ENCODE measurements at regions not wholly inside any gene's neighbourhood (a gene's known extent, or its start where the extent isn't known, plus 50 kb on each side); places are given as distances from the start of the nearest gene placed in this dataset.
"Not testable (repeated sequence)": the region's sequence is repeated elsewhere in the genome, so short reads cannot be mapped to it uniquely, and the experiment has no call there.

- H4K20me1 ChIP-seq (ENCODE audit: insufficient read depth, low read length), result no peaks in the 10 kb centered on the region
- no peak for DNase-seq (ENCODE audit: low spot score)
- ChIA-PET CTCF (ENCODE audit: unreplicated experiment) (no interaction called here), POLR2A (interaction anchor here (0.7 kb wide), 1 partner anchor 39 kb away, joined by 4 read pairs; no protein-coding TSS in a partner anchor)
- TF ChIP-seq CTCF (conservative IDR thresholded peaks at IDR 0.05; ENCODE audit: low read length) (no peak), EZH2phosphoT487 (IDR thresholded peaks at IDR 0.05; ENCODE audit: borderline replicate concordance, low read depth, low read length) (no peak)
- H3K79me2 ChIP-seq (ENCODE audit: insufficient read depth, low read depth, low read length), result no peaks in the 10 kb centered on the region
- H2AFZ ChIP-seq (ENCODE audit: low read length), result no peak overlapping the region
- H3K9me3 ChIP-seq (ENCODE audit: low read length), result no peaks in the 10 kb centered on the region
- H3K27ac ChIP-seq (ENCODE audit: low read depth, low read length, poor library complexity, severe bottlenecking), result no peak overlapping the region
- no TSS peak for BruUV-seq (replicated peaks)
- H3K36me3 ChIP-seq (ENCODE audit: insufficient read depth, low read length), result no peaks in the 10 kb centered on the region
- no peak overlapping the region for H3K4me2 ChIP-seq (ENCODE audit: low read length)
- H3K9me2 ChIP-seq (ENCODE audit: insufficient read depth, low read length), result no peaks in the 10 kb centered on the region
- H3K4me1 ChIP-seq (ENCODE audit: insufficient read depth, low read length, poor library complexity, severe bottlenecking), result no peaks in the 10 kb centered on the region
- intact Hi-C loops (cut with micrococcal nuclease; ENCODE audit: unreplicated experiment), result no loop called here
- no peak overlapping the region for H3K4me3 ChIP-seq (ENCODE audit: low read depth, low read length, poor library complexity, severe bottlenecking)
These were observed 806.4 kb downstream of the TRIB2 start for GRCh38 chr2:13522917-13523821.

- H3K4me3 ChIP-seq (ENCODE audit: low read depth, low read length, poor library complexity, severe bottlenecking), result no peak overlapping the region
- ChIA-PET CTCF (ENCODE audit: unreplicated experiment) (no interaction called here), POLR2A (interaction anchor here (0.6 kb wide), 1 partner anchor 51 kb away, joined by 3 read pairs; no protein-coding TSS in a partner anchor)
- no peak overlapping the region for H3K27ac ChIP-seq (ENCODE audit: low read depth, low read length, poor library complexity, severe bottlenecking)
- H3K4me2 ChIP-seq (ENCODE audit: low read length), result no peak overlapping the region
- H3K9me2 ChIP-seq (ENCODE audit: insufficient read depth, low read length), result no peaks in the 10 kb centered on the region
- no peaks in the 10 kb centered on the region for H3K36me3 ChIP-seq (ENCODE audit: insufficient read depth, low read length)
- no peaks in the 10 kb centered on the region for H3K9me3 ChIP-seq (ENCODE audit: low read length)
- DNase-seq (ENCODE audit: low spot score), result no peak
- no peaks in the 10 kb centered on the region for H3K79me2 ChIP-seq (ENCODE audit: insufficient read depth, low read depth, low read length)
- no peak overlapping the region for H2AFZ ChIP-seq (ENCODE audit: low read length)
- intact Hi-C loops (cut with micrococcal nuclease; ENCODE audit: unreplicated experiment), result no loop called here
- H3K4me1 ChIP-seq (ENCODE audit: insufficient read depth, low read length, poor library complexity, severe bottlenecking), result no peaks in the 10 kb centered on the region
- H4K20me1 ChIP-seq (ENCODE audit: insufficient read depth, low read length), result no peaks in the 10 kb centered on the region
- no peak for TF ChIP-seq CTCF (conservative IDR thresholded peaks at IDR 0.05; ENCODE audit: low read length)
- no peak for TF ChIP-seq EZH2phosphoT487 (IDR thresholded peaks at IDR 0.05; ENCODE audit: borderline replicate concordance, low read depth, low read length)
- no TSS peak for BruUV-seq (replicated peaks)
These were observed 807.8 kb downstream of the TRIB2 start for GRCh38 chr2:13524492-13524891.

GRCh38 chr2:13531735-13532410 lies 815.1 kb downstream of the TRIB2 start:
- CTCF ChIA-PET (ENCODE audit: unreplicated experiment); H3K4me2 ChIP-seq (ENCODE audit: low read length); H3K9me2 ChIP-seq (ENCODE audit: insufficient read depth, low read length); H4K20me1 ChIP-seq (ENCODE audit: insufficient read depth, low read length); H3K36me3 ChIP-seq (ENCODE audit: insufficient read depth, low read length); H3K4me1 ChIP-seq (ENCODE audit: insufficient read depth, low read length, poor library complexity, severe bottlenecking); DNase-seq (ENCODE audit: low spot score); H3K79me2 ChIP-seq (ENCODE audit: insufficient read depth, low read depth, low read length); H3K9me3 ChIP-seq (ENCODE audit: low read length); BruUV-seq (replicated peaks); H3K4me3 ChIP-seq (ENCODE audit: low read depth, low read length, poor library complexity, severe bottlenecking); H2AFZ ChIP-seq (ENCODE audit: low read length); intact Hi-C loops (cut with micrococcal nuclease; ENCODE audit: unreplicated experiment); POLR2A ChIA-PET; H3K27ac ChIP-seq (ENCODE audit: low read depth, low read length, poor library complexity, severe bottlenecking): not testable (repeated sequence)

GRCh38 chr2:13532781-13533523 lies 816.2 kb downstream of the TRIB2 start:
- H2AFZ ChIP-seq (ENCODE audit: low read length); H3K4me2 ChIP-seq (ENCODE audit: low read length); intact Hi-C loops (cut with micrococcal nuclease; ENCODE audit: unreplicated experiment); H3K4me1 ChIP-seq (ENCODE audit: insufficient read depth, low read length, poor library complexity, severe bottlenecking); DNase-seq (ENCODE audit: low spot score); H3K27ac ChIP-seq (ENCODE audit: low read depth, low read length, poor library complexity, severe bottlenecking); H3K9me3 ChIP-seq (ENCODE audit: low read length); H3K79me2 ChIP-seq (ENCODE audit: insufficient read depth, low read depth, low read length); H3K9me2 ChIP-seq (ENCODE audit: insufficient read depth, low read length); H3K4me3 ChIP-seq (ENCODE audit: low read depth, low read length, poor library complexity, severe bottlenecking); H3K36me3 ChIP-seq (ENCODE audit: insufficient read depth, low read length); H4K20me1 ChIP-seq (ENCODE audit: insufficient read depth, low read length); CTCF ChIA-PET (ENCODE audit: unreplicated experiment); BruUV-seq (replicated peaks); POLR2A ChIA-PET: not testable (repeated sequence)
